Cardiac septum (tissue), 1 donor: ENCODE measurements at regions not wholly inside any gene's neighbourhood (a gene's known extent, or its start where the extent isn't known, plus 50 kb on each side); places are given as distances from the start of the nearest gene placed in this dataset.

Experiments used
- DNase-seq: peaks from one replicate; pipeline ENCODE4 v3.0.0-alpha.2; 2020; ENCODE audit warnings: low spot score
- intact Hi-C: fragments of 100-400 bp; cut with DNase I; formaldehyde crosslinking; loops from one replicate; pipeline ENCODE4 v1.14.0; 2022
- donor health status: DM: no; HTN: no; CAD: no.

DNA sequence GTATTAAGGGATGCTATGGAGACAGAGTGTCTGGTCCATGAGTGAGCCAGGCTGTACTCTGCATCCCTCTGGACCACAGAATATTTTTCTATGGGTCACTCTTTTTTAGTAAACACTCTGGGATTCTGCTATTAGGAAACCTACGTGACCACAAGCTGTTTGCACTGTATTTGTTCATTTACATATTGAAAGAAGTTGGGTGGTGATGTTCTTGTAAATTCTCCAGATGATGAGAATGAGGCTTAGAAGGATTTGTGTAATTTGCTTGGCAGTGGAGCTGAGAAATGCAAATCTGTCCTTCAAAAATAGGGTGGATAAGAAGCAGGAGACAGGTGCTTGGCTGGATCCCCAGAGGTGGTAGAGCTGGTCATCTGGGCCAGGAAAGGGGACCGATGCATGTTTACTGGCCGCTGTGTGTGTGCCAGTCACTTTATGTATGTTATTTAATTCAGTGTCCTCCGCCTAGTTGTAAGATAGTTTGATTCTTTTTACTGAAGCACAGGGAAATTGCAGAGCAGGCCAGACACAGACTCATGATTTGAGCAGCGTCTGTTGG, 63.7 kb upstream of the HEPHL1 start:
- no peak for DNase-seq
- intact Hi-C loops = no loop called here

DNA sequence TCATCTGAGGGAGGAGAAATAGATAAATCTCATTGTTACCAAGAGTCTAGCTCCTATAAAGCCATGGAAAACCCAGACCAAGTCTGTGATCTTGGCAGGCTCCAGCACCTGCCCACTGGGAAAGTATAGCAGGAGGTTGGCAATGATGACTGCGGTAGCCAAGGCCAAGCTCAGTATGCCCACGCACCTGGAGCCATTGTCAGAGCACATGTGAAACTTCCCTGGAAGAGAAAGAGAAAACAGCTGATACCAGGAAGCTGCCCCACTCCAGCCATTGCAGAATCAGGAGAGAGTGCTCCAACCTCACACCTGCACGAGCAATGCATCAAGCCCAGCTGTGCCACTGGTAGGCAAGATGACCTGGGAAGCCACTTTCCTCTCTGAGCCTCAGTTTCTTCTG, 62.2 kb upstream of the HEPHL1 start:
- intact Hi-C loops = no loop called here
- DNase-seq = no peak

DNA sequence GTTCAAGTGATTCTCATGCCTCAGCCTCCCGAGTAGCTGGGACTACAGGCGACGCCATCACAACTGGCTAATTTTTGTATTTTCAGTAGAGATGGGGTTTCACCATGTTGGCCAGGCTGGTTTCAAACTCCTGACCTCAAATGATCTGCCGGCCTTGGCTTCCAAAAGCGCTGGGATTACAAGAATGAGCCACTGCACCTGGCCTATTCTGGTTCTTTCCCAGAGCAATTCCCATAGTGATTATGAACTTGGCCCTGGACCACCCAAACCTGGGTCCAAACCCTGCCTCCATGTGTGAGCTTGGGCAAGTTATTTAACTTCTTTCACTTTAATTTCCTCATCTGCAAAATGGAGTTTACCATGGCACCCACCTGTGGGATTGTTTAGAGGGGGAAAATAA, 61.5 kb upstream of the HEPHL1 start:
- intact Hi-C loops = no loop called here
- DNase-seq = no peak

DNA sequence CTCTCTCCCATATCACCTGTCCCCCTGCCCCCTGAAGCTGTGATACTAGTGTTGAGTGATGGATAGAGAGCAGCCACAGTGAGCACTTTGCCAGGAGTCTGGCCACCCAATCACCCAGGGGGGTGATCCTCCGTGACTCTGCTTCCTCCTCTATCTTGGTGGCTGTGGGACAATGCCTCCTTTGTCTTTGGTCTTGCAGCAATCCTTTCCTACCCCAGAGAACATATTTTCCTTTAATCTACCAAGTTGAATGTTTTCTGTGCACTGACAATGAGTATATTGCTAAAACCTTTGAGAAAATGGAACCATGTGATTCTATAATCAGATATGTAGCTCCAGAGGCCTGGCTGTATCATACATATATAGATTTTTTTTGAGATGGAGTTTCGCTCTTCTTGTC, 58.1 kb upstream of the HEPHL1 start:
- intact Hi-C loops = no loop called here
- no peak for DNase-seq

DNA sequence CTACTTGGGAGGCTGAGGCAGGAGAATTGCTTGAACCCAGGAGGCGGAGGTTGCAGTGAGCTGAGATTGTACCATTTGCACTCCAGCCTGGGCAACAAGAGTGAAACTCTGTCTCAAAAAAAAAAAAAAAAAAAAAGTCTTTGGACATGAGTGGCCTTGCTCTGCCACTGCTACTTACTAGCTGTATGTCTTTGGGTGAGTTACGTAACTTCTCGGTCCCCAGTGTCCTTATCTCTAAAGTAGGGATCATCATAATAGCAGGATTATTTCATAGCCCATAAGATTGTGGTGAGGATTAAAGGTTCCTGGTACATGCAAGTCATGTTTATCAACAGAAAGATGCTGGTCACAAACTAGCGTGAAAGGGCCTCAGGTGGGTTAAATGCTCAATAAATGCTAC, 53.9 kb upstream of the HEPHL1 start:
- intact Hi-C loops = no loop called here
- no peak for DNase-seq

DNA sequence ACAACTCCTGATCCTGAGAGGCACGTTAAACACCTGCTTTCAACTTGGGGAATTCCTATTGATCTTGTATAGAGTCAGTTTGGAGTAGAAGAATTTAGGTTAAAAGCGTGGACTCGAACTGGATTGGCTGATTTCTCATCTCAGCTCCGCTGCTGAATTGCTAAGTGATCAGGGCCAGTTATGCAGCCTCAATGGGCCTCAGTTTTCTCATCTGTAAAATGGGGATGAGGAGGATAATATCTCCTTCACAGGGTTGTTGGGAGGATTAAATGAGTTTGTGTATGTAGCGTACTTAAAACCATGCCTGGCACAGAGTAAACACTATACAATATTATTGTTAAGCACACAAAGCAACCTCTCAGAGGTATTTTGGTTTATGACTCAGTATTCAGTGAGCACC, 53.2 kb upstream of the HEPHL1 start:
- intact Hi-C loops = no loop called here
- no peak for DNase-seq

DNA sequence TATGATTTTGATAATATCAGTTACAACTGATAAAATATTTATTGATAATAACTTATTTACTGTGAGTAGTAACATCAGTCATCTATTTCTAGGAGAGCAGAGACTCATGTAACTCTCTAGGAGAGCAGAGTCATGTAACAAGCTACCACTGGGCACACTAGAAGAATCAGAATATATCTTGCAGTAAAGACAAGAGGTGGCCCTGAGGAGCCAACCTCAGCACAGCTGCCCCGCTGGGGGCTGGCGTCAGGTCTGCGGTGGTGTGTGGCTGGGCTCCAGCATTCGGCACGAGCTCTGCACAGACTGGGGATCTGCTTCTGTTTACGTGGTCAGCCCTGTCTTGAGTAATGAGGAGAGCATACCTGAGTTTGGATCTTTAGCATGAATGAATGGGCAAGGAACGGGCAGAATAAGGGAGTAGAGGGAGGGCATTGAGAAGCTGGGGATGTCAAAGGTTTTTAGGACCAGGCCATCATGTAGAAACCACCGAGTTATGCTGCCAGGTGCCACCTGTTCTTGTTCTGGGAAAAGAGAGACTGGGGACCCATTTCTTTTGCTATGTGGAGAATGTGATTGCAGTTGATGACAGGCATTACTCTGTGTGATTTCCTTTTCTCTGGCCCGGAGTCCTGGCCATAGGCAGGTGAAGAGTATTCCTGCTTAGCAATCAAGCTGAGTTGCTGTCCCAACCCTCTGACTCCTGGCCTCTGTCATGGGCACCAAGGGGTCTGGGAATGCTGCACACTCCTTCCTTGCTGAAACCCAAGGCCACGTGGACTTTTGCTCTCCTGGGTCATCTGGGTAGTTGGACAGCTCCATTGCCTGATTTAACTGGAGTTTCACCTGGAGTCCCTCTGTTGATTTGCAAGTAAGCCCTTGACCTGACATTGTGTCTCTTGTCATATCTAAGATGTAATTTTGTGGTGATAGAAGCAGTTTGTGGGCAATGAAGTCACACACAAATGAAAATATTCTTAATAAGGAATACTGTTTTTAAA, 50.9 kb upstream of the HEPHL1 start:
- no peak for DNase-seq
- intact Hi-C loops = no loop called here
